WTC11 (cell line): ENCODE measurements at regions not wholly inside any gene's neighbourhood (a gene's known extent, or its start where the extent isn't known, plus 50 kb on each side); places are given as distances from the start of the nearest gene placed in this dataset.

Source experiments
- ATAC-seq: fragments of 200-7000 bp; cut with Tn5 transposase; 2 replicates; pipeline ENCODE4 v1.10.0; 2021; ENCODE audit warnings: mild to moderate bottlenecking, moderate library complexity
- CTCF ChIA-PET: fragments of 300-600 bp; sonication (Branson Sonifier 250); formaldehyde crosslinking; loops from one replicate; lab custom pipeline; 2021; ENCODE audit warnings: antibody characterized with exemption; lab: Charles Lee
- POLR2A ChIA-PET: fragments of 350-600 bp; sonication (Branson Sonifier 250); formaldehyde crosslinking; loops from one replicate; lab custom pipeline; 2021; ENCODE audit warnings: antibody characterized with exemption; lab: Charles Lee
- DNase-seq: peaks from one replicate; pipeline ENCODE4 v3.0.0; 2021; ENCODE audit warnings: low spot score
- H3K27ac Mint-ChIP-seq: 2 replicates; pipeline ENCODE4 v1.8.0; 2021; ENCODE audit warnings: mixed read lengths
- H3K27me3 Mint-ChIP-seq: 2 replicates; pipeline ENCODE4 v1.8.0; 2021; ENCODE audit warnings: low read depth, mild to moderate bottlenecking, moderate library complexity, mixed read lengths
- H3K36me3 Mint-ChIP-seq: 2 replicates; pipeline ENCODE4 v1.8.0; 2021; ENCODE audit warnings: mixed read lengths
- H3K4me1 Mint-ChIP-seq: 2 replicates; pipeline ENCODE4 v1.8.0; 2022; ENCODE audit warnings: mixed read lengths
- H3K4me3 Mint-ChIP-seq: 2 replicates; pipeline ENCODE4 v1.8.0; 2021; ENCODE audit warnings: mild to moderate bottlenecking, moderate library complexity, mixed read lengths
- H3K9me3 Mint-ChIP-seq: 2 replicates; pipeline ENCODE4 v1.8.0; 2021; ENCODE audit warnings: mixed read lengths
- AR ChIP-seq: fragments of 250-450 bp; sonication (Bioruptor Pico); IDR thresholded peaks from 2 replicates; pipeline ENCODE4 v1.9.0; 2021; ENCODE audit warnings: mild to moderate bottlenecking
- ATF1 ChIP-seq: sonication (generic); formaldehyde crosslinking; IDR thresholded peaks from 2 replicates; pipeline ENCODE4 v1.8.1; 2023; ENCODE audit warnings: mild to moderate bottlenecking, moderate library complexity, missing genetic modification reagents
- CREB1 ChIP-seq: sonication (generic); formaldehyde crosslinking; IDR thresholded peaks from 2 replicates; pipeline ENCODE4 v1.8.0; 2023; ENCODE audit warnings: mild to moderate bottlenecking, missing genetic modification reagents
- E2F4 ChIP-seq: sonication (generic); formaldehyde crosslinking; IDR thresholded peaks from 2 replicates; pipeline ENCODE4 v1.8.1; 2022; ENCODE audit warnings: low read depth, mild to moderate bottlenecking, moderate library complexity, missing genetic modification reagents, borderline replicate concordance
- ELF4 ChIP-seq: sonication (generic); formaldehyde crosslinking; IDR thresholded peaks from 2 replicates; pipeline ENCODE4 v1.8.1; 2022; ENCODE audit warnings: low read depth, mild to moderate bottlenecking, moderate library complexity, missing genetic modification reagents
- ESRRA ChIP-seq: sonication (generic); formaldehyde crosslinking; IDR thresholded peaks from 2 replicates; pipeline ENCODE4 v1.8.1; 2022; ENCODE audit warnings: mild to moderate bottlenecking, missing genetic modification reagents, borderline replicate concordance
- ETV6 ChIP-seq: sonication (generic); formaldehyde crosslinking; IDR thresholded peaks from 2 replicates; pipeline ENCODE4 v1.8.1; 2022; ENCODE audit warnings: mild to moderate bottlenecking, missing genetic modification reagents
- FOXJ3 ChIP-seq: sonication (generic); formaldehyde crosslinking; IDR thresholded peaks from 2 replicates; pipeline ENCODE4 v1.9.0; 2021; ENCODE audit warnings: missing genetic modification reagents, mild to moderate bottlenecking, borderline replicate concordance
- GABPB1 ChIP-seq: sonication (generic); formaldehyde crosslinking; IDR thresholded peaks from 2 replicates; pipeline ENCODE4 v1.8.1; 2023; ENCODE audit warnings: mild to moderate bottlenecking, missing genetic modification reagents
- GRHL2 ChIP-seq: fragments of 250-450 bp; sonication (Bioruptor Pico); IDR thresholded peaks from 2 replicates; pipeline ENCODE4 v1.8.0; 2022; ENCODE audit warnings: mild to moderate bottlenecking, moderate library complexity; ENCODE audit not compliant: insufficient replicate concordance, severe bottlenecking
- JUN ChIP-seq: sonication (generic); formaldehyde crosslinking; IDR thresholded peaks from 2 replicates; pipeline ENCODE4 v1.8.0; 2023; ENCODE audit warnings: mild to moderate bottlenecking, missing genetic modification reagents
- KAT7 ChIP-seq: sonication (generic); formaldehyde crosslinking; IDR thresholded peaks from 2 replicates; pipeline ENCODE4 v1.8.1; 2023; ENCODE audit warnings: missing genetic modification reagents, mild to moderate bottlenecking, borderline replicate concordance
- NFE2L1 ChIP-seq: sonication (generic); formaldehyde crosslinking; IDR thresholded peaks from 2 replicates; pipeline ENCODE4 v1.8.1; 2023; ENCODE audit warnings: missing genetic modification reagents
- RELA ChIP-seq: sonication (generic); formaldehyde crosslinking; IDR thresholded peaks from 2 replicates; pipeline ENCODE4 v1.8.1; 2022; ENCODE audit warnings: missing genetic modification reagents, mild to moderate bottlenecking, borderline replicate concordance
- SMAD4 ChIP-seq: sonication (generic); formaldehyde crosslinking; IDR thresholded peaks from 2 replicates; pipeline ENCODE4 v1.8.0; 2022; ENCODE audit warnings: mild to moderate bottlenecking, missing genetic modification reagents
- TCF7 ChIP-seq: sonication (generic); formaldehyde crosslinking; IDR thresholded peaks from 2 replicates; pipeline ENCODE4 v1.8.0; 2022; ENCODE audit warnings: mild to moderate bottlenecking, low read depth, missing genetic modification reagents, moderate library complexity
- TEAD1 ChIP-seq: sonication (generic); formaldehyde crosslinking; IDR thresholded peaks from 2 replicates; pipeline ENCODE4 v1.8.0; 2022; ENCODE audit warnings: mild to moderate bottlenecking, missing genetic modification reagents
- TP53 ChIP-seq: sonication (generic); formaldehyde crosslinking; IDR thresholded peaks from 2 replicates; pipeline ENCODE4 v1.8.1; 2023; ENCODE audit warnings: mild to moderate bottlenecking, missing genetic modification reagents
- ZBTB43 ChIP-seq: sonication (generic); formaldehyde crosslinking; IDR thresholded peaks from 2 replicates; pipeline ENCODE4 v1.8.1; 2023; ENCODE audit warnings: mild to moderate bottlenecking, missing genetic modification reagents
- ZNF121 ChIP-seq: sonication (generic); formaldehyde crosslinking; IDR thresholded peaks from 2 replicates; pipeline ENCODE4 v1.8.0; 2023; ENCODE audit warnings: missing genetic modification reagents
- ZNF281 ChIP-seq: sonication (generic); formaldehyde crosslinking; IDR thresholded peaks from 2 replicates; pipeline ENCODE4 v1.8.0; 2023; ENCODE audit warnings: mild to moderate bottlenecking, missing genetic modification reagents
- ZNF396 ChIP-seq: fragments of 250-450 bp; sonication (Bioruptor Pico); IDR thresholded peaks from 2 replicates; pipeline ENCODE4 v1.8.0; 2021; ENCODE audit warnings: mild to moderate bottlenecking, moderate library complexity, borderline replicate concordance
- TF ChIP-seq, protein P1 (sequence below): sonication (generic); formaldehyde crosslinking; IDR thresholded peaks from 2 replicates; pipeline ENCODE4 v1.8.0; 2022; ENCODE audit warnings: mild to moderate bottlenecking, missing genetic modification reagents
- TF ChIP-seq, protein P2 (sequence below): sonication (generic); formaldehyde crosslinking; IDR thresholded peaks from 2 replicates; pipeline ENCODE4 v1.8.0; 2022; ENCODE audit warnings: mild to moderate bottlenecking, missing genetic modification reagents
- TF ChIP-seq, protein P3 (sequence below): sonication (generic); formaldehyde crosslinking; IDR thresholded peaks from 2 replicates; pipeline ENCODE4 v1.8.0; 2022; ENCODE audit warnings: mild to moderate bottlenecking, missing genetic modification reagents

GRCh38 chr18:25496544-25496943, 144.6 kb upstream of the ZNF521 start (continued):
- TF ChIP-seq NFE2L1 (CRISPR knock-in tag) (no peak), RELA (CRISPR knock-in tag) (no peak), GRHL2 (no peak), ELF4 (CRISPR knock-in tag) (no peak), SMAD4 (no peak)
- TF ChIP-seq, all 79 proteins: peak for 0

DNA sequence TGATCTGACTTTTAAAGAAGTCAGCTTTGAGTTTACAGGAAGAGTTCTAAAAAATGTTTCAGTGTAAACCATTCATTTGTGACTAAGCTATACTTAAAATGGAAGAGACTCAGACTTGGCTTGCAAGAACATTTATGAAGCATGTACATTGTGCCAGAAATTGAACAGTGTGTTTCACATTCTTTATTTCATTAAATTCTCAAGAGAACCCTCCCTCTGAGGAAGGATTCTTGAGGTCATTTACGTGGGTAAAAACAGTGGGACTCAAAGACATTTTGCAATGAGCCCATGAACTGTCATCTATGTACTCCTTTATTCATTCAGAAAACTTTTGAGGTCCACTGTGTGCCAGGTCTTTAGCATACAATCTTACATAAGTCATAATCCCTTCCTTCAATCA, 143.6 kb upstream of the ZNF521 start:
- Mint-ChIP-seq H3K4me3 (no peak overlapping the region), H3K4me1 (peaks cover 14% of the 10 kb centered on the region), H3K9me3 (peaks cover 24% of the 10 kb centered on the region), H3K27ac (no peak overlapping the region), H3K27me3 (0 out of 2 replicates have a peak, but pooled peaks cover 3% of the 10 kb centered on the region), H3K36me3 (peaks cover 7% of the 10 kb centered on the region)
- no peak for DNase-seq
- ChIA-PET POLR2A (no interaction called here), CTCF (no interaction called here)
- TF ChIP-seq AR (CRISPR knock-in tag) (no peak), KAT7 (CRISPR knock-in tag) (no peak), ESRRA (CRISPR knock-in tag) (no peak), E2F4 (CRISPR knock-in tag) (no peak), ZBTB43 (CRISPR knock-in tag) (no peak), ATF1 (CRISPR knock-in tag) (no peak), TCF7 (CRISPR knock-in tag) (no peak)
- TF ChIP-seq, protein P1, sequence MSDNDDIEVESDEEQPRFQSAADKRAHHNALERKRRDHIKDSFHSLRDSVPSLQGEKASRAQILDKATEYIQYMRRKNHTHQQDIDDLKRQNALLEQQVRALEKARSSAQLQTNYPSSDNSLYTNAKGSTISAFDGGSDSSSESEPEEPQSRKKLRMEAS (CRISPR knock-in tag) = no peak
- ATAC-seq = no peak

DNA sequence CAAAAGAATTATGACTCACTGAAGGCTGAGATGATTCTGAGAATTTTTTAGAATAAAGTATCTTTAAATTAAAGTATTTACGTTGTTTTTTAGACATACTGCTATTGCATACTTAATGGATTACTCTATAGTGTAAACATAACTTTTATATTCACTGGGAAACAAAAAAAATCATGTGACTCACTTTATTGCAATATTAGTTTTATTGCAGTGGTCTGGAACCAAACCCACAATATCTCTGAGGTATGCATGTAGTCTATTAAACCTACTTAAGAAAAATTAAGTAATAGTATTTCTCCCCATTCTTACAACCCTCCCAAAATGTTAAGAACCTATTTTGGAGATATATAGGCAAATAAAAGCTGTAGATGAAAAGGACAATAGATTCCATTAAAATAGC, 142.9 kb upstream of the ZNF521 start:
- DNase-seq (no peak), ATAC-seq (no peak)
- no peak overlapping the region for H3K4me3 Mint-ChIP-seq
- H3K27ac Mint-ChIP-seq = no peak overlapping the region
- H3K27me3 Mint-ChIP-seq = 0 out of 2 replicates have a peak, but pooled peaks cover 3% of the 10 kb centered on the region
- H3K36me3 Mint-ChIP-seq = peaks cover 7% of the 10 kb centered on the region
- peaks cover 15% of the 10 kb centered on the region for H3K4me1 Mint-ChIP-seq
- POLR2A ChIA-PET = no interaction called here
- H3K9me3 Mint-ChIP-seq = peaks cover 24% of the 10 kb centered on the region
- CTCF ChIA-PET = no interaction called here
- no peak for TF ChIP-seq GABPB1
- TF ChIP-seq JUN (CRISPR knock-in tag) = no peak
- no peak for TF ChIP-seq TP53 (CRISPR knock-in tag)
- TF ChIP-seq ATF1 (CRISPR knock-in tag) = no peak
- no peak for TF ChIP-seq CREB1 (CRISPR knock-in tag)
- TF ChIP-seq, protein P2, sequence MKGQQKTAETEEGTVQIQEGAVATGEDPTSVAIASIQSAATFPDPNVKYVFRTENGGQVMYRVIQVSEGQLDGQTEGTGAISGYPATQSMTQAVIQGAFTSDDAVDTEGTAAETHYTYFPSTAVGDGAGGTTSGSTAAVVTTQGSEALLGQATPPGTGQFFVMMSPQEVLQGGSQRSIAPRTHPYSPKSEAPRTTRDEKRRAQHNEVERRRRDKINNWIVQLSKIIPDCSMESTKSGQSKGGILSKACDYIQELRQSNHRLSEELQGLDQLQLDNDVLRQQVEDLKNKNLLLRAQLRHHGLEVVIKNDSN (CRISPR knock-in tag) = no peak
- TF ChIP-seq ZNF121 (CRISPR knock-in tag) = no peak
- TF ChIP-seq FOXJ3 = no peak
- TF ChIP-seq TEAD1 = no peak
- no peak for TF ChIP-seq ZNF281 (CRISPR knock-in tag)
- no peak for TF ChIP-seq RELA (CRISPR knock-in tag)
- TF ChIP-seq ZNF396 (CRISPR knock-in tag) = no peak
- no peak for TF ChIP-seq ETV6
- TF ChIP-seq, protein P3, sequence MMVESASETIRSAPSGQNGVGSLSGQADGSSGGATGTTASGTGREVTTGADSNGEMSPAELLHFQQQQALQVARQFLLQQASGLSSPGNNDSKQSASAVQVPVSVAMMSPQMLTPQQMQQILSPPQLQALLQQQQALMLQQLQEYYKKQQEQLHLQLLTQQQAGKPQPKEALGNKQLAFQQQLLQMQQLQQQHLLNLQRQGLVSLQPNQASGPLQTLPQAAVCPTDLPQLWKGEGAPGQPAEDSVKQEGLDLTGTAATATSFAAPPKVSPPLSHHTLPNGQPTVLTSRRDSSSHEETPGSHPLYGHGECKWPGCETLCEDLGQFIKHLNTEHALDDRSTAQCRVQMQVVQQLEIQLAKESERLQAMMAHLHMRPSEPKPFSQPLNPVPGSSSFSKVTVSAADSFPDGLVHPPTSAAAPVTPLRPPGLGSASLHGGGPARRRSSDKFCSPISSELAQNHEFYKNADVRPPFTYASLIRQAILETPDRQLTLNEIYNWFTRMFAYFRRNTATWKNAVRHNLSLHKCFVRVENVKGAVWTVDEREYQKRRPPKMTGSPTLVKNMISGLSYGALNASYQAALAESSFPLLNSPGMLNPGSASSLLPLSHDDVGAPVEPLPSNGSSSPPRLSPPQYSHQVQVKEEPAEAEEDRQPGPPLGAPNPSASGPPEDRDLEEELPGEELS (CRISPR knock-in tag) = no peak
